ENCODE measurements at regions not wholly inside any gene's neighbourhood (a gene's known extent, or its start where the extent isn't known, plus 50 kb on each side); places are given as distances from the start of the nearest gene placed in this dataset.
"Not testable (repeated sequence)": the region's sequence is repeated elsewhere in the genome, so short reads cannot be mapped to it uniquely, and the experiment has no call there.

DNA sequence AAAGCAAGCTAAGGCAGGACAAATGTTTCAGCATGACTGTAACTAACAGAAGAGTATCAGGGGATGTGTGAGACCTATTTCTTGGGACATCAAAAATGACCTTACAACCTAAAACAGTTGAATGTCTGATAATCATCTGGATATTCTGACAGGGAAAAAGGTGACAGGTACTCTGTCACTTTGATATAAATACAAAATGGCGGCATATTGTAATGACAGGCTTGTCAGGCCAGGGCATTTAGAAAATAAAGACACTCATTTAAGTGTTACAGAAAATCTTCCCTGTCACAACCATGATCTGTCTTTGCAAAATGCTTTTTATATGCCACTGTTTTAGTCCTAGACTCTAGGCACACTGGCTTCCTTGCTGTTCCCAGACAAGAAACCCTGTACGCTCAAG lies 1033.3 kb upstream of the FLRT2 start:
- H3K27me3 Mint-ChIP-seq (ENCODE audit: insufficient read depth, low read depth, poor library complexity) = peaks cover 2% of the 10 kb centered on the region
- H3F3A ChIP-seq (replicated peaks; ENCODE audit: low read depth) = no peaks in the 10 kb centered on the region
- TF ChIP-seq, protein P1, sequence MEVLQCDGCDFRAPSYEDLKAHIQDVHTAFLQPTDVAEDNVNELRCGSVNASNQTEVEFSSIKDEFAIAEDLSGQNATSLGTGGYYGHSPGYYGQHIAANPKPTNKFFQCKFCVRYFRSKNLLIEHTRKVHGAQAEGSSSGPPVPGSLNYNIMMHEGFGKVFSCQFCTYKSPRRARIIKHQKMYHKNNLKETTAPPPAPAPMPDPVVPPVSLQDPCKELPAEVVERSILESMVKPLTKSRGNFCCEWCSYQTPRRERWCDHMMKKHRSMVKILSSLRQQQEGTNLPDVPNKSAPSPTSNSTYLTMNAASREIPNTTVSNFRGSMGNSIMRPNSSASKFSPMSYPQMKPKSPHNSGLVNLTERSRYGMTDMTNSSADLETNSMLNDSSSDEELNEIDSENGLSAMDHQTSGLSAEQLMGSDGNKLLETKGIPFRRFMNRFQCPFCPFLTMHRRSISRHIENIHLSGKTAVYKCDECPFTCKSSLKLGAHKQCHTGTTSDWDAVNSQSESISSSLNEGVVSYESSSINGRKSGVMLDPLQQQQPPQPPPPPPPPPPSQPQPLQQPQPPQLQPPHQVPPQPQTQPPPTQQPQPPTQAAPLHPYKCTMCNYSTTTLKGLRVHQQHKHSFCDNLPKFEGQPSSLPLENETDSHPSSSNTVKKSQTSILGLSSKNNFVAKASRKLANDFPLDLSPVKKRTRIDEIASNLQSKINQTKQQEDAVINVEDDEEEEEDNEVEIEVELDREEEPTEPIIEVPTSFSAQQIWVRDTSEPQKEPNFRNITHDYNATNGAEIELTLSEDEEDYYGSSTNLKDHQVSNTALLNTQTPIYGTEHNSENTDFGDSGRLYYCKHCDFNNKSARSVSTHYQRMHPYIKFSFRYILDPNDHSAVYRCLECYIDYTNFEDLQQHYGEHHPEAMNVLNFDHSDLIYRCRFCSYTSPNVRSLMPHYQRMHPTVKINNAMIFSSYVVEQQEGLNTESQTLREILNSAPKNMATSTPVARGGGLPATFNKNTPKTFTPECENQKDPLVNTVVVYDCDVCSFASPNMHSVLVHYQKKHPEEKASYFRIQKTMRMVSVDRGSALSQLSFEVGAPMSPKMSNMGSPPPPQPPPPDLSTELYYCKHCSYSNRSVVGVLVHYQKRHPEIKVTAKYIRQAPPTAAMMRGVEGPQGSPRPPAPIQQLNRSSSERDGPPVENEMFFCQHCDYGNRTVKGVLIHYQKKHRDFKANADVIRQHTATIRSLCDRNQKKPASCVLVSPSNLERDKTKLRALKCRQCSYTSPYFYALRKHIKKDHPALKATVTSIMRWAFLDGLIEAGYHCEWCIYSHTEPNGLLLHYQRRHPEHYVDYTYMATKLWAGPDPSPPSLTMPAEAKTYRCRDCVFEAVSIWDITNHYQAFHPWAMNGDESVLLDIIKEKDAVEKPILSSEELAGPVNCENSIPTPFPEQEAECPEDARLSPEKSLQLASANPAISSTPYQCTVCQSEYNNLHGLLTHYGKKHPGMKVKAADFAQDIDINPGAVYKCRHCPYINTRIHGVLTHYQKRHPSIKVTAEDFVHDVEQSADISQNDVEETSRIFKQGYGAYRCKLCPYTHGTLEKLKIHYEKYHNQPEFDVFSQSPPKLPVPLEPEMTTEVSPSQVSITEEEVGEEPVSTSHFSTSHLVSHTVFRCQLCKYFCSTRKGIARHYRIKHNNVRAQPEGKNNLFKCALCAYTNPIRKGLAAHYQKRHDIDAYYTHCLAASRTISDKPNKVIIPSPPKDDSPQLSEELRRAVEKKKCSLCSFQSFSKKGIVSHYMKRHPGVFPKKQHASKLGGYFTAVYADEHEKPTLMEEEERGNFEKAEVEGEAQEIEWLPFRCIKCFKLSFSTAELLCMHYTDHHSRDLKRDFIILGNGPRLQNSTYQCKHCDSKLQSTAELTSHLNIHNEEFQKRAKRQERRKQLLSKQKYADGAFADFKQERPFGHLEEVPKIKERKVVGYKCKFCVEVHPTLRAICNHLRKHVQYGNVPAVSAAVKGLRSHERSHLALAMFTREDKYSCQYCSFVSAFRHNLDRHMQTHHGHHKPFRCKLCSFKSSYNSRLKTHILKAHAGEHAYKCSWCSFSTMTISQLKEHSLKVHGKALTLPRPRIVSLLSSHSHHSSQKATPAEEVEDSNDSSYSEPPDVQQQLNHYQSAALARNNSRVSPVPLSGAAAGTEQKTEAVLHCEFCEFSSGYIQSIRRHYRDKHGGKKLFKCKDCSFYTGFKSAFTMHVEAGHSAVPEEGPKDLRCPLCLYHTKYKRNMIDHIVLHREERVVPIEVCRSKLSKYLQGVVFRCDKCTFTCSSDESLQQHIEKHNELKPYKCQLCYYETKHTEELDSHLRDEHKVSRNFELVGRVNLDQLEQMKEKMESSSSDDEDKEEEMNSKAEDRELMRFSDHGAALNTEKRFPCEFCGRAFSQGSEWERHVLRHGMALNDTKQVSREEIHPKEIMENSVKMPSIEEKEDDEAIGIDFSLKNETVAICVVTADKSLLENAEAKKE (CRISPR knock-in tag; IDR thresholded peaks at IDR 0.05) = no peak
- TF ChIP-seq EZH2phosphoT487 (IDR thresholded peaks at IDR 0.05; ENCODE audit: unreplicated experiment) = no peak
- TF ChIP-seq STAT1 (IDR thresholded peaks at IDR 0.05; ENCODE audit: unreplicated experiment) = no peak
- TF ChIP-seq JUNB (IDR thresholded peaks at IDR 0.05; ENCODE audit: unreplicated experiment) = no peak
- no peak for TF ChIP-seq CREB1 (CRISPR knock-in tag; IDR thresholded peaks at IDR 0.05; ENCODE audit: low read depth)
- TF ChIP-seq POLR2AphosphoS5 (IDR thresholded peaks at IDR 0.05; ENCODE audit: low read depth) = no peak
- no peak for TF ChIP-seq NANOG (IDR thresholded peaks at IDR 0.05; ENCODE audit: borderline replicate concordance)
- TF ChIP-seq ZNF114 (CRISPR knock-in tag; IDR thresholded peaks at IDR 0.05) = no peak
- TF ChIP-seq EZH2 (IDR thresholded peaks at IDR 0.05; ENCODE audit: low read depth, unreplicated experiment) = no peak
- H4K20me1 ChIP-seq (replicated peaks; ENCODE audit: insufficient read depth) = no peaks in the 10 kb centered on the region
- no peaks in the 10 kb centered on the region for H3K27me3 ChIP-seq (ENCODE audit: insufficient read depth)
- no peak for DNase-seq (ENCODE audit: low spot score)
- H2AFZ ChIP-seq = no peak overlapping the region
- H3K9me2 ChIP-seq (ENCODE audit: insufficient read depth) = peaks cover 18% of the 10 kb centered on the region; the same call in 1 of the 2 replicates
- H3K36me3 ChIP-seq (ENCODE audit: insufficient read depth) = no peaks in the 10 kb centered on the region
- no peak overlapping the region for H3K4me2 ChIP-seq
- H3K4me1 ChIP-seq (ENCODE audit: insufficient read depth) = peaks cover 5% of the 10 kb centered on the region; the same call in 1 of the 2 replicates
- H3K27ac ChIP-seq (ENCODE audit: low read depth) = no peak overlapping the region
- H3K9me3 Mint-ChIP-seq = peaks cover 3% of the 10 kb centered on the region; the same call in 1 of the 3 replicates
- no peak overlapping the region for H3K27ac Mint-ChIP-seq
- no peak for ATAC-seq
- no peak overlapping the region for H3K4me3 Mint-ChIP-seq
- no peaks in the 10 kb centered on the region for H3K79me2 ChIP-seq (replicated peaks; ENCODE audit: insufficient read depth)
- no peak overlapping the region for H3K4me3 ChIP-seq
- H3K4me1 Mint-ChIP-seq = peaks cover 5% of the 10 kb centered on the region
- H3K36me3 Mint-ChIP-seq (ENCODE audit: low read depth) = peaks cover 9% of the 10 kb centered on the region; the same call in 2 of the 3 replicates

DNA sequence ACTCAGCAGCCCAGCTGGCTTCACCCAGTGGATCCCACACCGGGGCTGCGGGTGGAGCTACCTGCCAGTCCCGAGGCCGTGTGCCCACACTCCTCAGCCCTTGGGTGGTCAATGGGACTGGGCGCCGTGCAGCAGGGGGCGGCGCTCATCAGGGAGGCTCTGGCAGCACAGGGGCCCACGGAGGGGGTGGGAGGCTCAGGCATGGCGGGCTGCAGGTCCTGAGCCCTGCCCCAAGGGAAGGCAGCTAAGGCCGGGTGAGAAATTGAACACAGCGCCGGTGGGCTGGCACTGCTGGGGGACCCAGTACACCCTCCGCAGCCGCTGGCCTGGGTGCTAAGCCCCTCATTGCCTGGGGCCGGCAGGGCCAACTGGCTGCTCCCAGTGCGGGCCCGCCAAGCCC lies 1017.1 kb upstream of the FLRT2 start:
- H3K4me3 ChIP-seq; H3K4me1 Mint-ChIP-seq; H3K9me2 ChIP-seq (ENCODE audit: insufficient read depth); H4K20me1 ChIP-seq (replicated peaks; ENCODE audit: insufficient read depth); H3K4me1 ChIP-seq (ENCODE audit: insufficient read depth); H3K4me2 ChIP-seq; H3K27me3 Mint-ChIP-seq (ENCODE audit: insufficient read depth, low read depth, poor library complexity); H3K27ac Mint-ChIP-seq; ATAC-seq; DNase-seq (ENCODE audit: low spot score); H3K36me3 Mint-ChIP-seq (ENCODE audit: low read depth); H2AFZ ChIP-seq; H3K79me2 ChIP-seq (replicated peaks; ENCODE audit: insufficient read depth); H3K36me3 ChIP-seq (ENCODE audit: insufficient read depth); H3F3A ChIP-seq (replicated peaks; ENCODE audit: low read depth); H3K4me3 Mint-ChIP-seq; H3K27me3 ChIP-seq (ENCODE audit: insufficient read depth); H3K27ac ChIP-seq (ENCODE audit: low read depth): not testable (repeated sequence)
- H3K9me3 Mint-ChIP-seq = peaks cover 14% of the 10 kb centered on the region; the same call in 2 of the 3 replicates

All from GM23338 (cell line).